Calu3 (cell line): ENCODE measurements at regions not wholly inside any gene's neighbourhood (a gene's known extent, or its start where the extent isn't known, plus 50 kb on each side); places are given as distances from the start of the nearest gene placed in this dataset.

Experiments used
- BruUV-seq: library from RNA; stranded (reverse); fragments of 400-500 nt; replicated peaks from 2 replicates; lab custom pipeline; 2021; lab: Mats Ljungman, UMichigan
- CTCF ChIA-PET: fragments of 300-600 bp; sonication (Branson Sonifier 250); formaldehyde crosslinking; loops from one replicate; lab custom pipeline; 2022; ENCODE audit warnings: antibody characterized with exemption; lab: Charles Lee
- DNase-seq: peaks from one replicate; pipeline ENCODE4 v3.0.0; 2022
- H3K27ac Mint-ChIP-seq: one replicate; pipeline ENCODE4 v1.8.0; 2022; ENCODE audit warnings: mixed read lengths; ENCODE audit not compliant: unreplicated experiment
- H3K27me3 Mint-ChIP-seq: one replicate; pipeline ENCODE4 v1.8.0; 2022; ENCODE audit warnings: mixed read lengths; ENCODE audit not compliant: unreplicated experiment
- H3K36me3 Mint-ChIP-seq: one replicate; pipeline ENCODE4 v1.8.0; 2022; ENCODE audit warnings: mild to moderate bottlenecking, moderate library complexity, mixed read lengths; ENCODE audit not compliant: insufficient read depth, unreplicated experiment
- H3K4me1 Mint-ChIP-seq: one replicate; pipeline ENCODE4 v1.8.0; 2022; ENCODE audit warnings: mild to moderate bottlenecking, low read depth, mixed read lengths; ENCODE audit not compliant: unreplicated experiment
- H3K4me3 Mint-ChIP-seq: one replicate; pipeline ENCODE4 v1.8.0; 2022; ENCODE audit warnings: mild to moderate bottlenecking, low read depth, moderate library complexity, mixed read lengths; ENCODE audit not compliant: unreplicated experiment
- H3K9me3 Mint-ChIP-seq: one replicate; pipeline ENCODE4 v1.8.0; 2022; ENCODE audit warnings: low read depth, mixed read lengths; ENCODE audit not compliant: unreplicated experiment
- intact Hi-C: fragments of 100-400 bp; cut with micrococcal nuclease; formaldehyde crosslinking; loops from one replicate; pipeline ENCODE4 v1.10.0; 2022; ENCODE audit not compliant: unreplicated experiment
- TF ChIP-seq, protein P1 (sequence below): fragments of 200-600 bp; IDR thresholded peaks from one replicate; pipeline ENCODE4 v1.8.0; 2022; ENCODE audit warnings: antibody characterized with exemption; ENCODE audit not compliant: unreplicated experiment

DNA sequence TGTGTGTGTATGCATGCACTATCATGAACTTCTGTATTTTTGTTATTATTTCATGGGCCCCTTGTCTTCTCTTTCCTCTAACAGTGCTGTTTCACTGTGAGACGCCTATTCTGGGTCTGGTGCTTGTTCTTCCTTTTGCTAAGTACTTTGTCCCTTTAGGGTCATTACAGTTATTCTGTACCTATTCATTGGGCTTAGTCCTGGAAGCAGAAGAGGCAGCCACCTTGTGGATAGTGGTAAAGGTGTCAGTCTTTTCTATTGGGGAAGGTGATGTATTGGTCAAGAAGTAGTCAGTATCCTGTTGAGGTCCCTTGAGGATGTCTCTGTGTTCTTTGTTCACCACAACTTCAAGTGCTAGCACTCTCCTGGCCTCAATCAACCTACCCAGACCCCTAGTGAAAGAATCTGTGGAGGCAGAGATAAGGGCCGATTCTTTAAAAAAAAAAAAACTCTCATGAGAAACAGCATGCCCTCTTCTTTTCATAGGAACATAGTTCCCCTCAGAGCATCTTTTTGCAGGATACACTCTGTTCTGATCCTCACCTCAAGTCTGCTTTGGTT is 593.8 kb downstream of the SPRY1 start:
- Mint-ChIP-seq H3K27me3 (no peaks in the 10 kb centered on the region), H3K36me3 (no peaks in the 10 kb centered on the region), H3K27ac (no peak overlapping the region), H3K4me1 (no peaks in the 10 kb centered on the region), H3K9me3 (no peaks in the 10 kb centered on the region), H3K4me3 (no peak overlapping the region)
- BruUV-seq: no TSS peak
- CTCF ChIA-PET: no interaction called here
- intact Hi-C loops: loop anchor here (2.0 kb wide), 1 partner anchor 216 kb away; no protein-coding TSS in a partner anchor
- DNase-seq: no peak
- TF ChIP-seq, protein P1, sequence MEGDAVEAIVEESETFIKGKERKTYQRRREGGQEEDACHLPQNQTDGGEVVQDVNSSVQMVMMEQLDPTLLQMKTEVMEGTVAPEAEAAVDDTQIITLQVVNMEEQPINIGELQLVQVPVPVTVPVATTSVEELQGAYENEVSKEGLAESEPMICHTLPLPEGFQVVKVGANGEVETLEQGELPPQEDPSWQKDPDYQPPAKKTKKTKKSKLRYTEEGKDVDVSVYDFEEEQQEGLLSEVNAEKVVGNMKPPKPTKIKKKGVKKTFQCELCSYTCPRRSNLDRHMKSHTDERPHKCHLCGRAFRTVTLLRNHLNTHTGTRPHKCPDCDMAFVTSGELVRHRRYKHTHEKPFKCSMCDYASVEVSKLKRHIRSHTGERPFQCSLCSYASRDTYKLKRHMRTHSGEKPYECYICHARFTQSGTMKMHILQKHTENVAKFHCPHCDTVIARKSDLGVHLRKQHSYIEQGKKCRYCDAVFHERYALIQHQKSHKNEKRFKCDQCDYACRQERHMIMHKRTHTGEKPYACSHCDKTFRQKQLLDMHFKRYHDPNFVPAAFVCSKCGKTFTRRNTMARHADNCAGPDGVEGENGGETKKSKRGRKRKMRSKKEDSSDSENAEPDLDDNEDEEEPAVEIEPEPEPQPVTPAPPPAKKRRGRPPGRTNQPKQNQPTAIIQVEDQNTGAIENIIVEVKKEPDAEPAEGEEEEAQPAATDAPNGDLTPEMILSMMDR: no peak

DNA sequence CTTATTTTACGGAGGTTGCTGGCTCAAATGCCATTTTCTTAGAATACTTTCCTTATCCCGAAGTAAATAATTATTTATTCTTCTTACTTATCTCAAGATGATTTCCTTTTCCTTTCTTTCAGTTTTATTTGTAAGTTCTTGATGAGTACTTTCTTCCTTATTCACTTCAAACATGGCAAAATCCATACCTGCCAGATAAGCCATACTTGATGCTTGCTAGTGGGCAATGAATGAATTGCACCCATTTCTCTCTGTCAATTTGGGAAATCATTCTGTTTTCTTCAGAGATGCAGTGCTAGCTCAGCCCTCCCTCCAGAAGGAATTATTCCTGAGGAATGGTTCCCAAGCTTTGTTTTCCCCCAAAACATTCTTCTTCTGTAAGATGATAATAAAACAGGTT is 598.3 kb downstream of the SPRY1 start:
- no TSS peak for BruUV-seq
- CTCF ChIA-PET: no interaction called here
- Mint-ChIP-seq H3K27ac (no peak overlapping the region), H3K4me3 (no peak overlapping the region), H3K27me3 (no peaks in the 10 kb centered on the region), H3K9me3 (no peaks in the 10 kb centered on the region), H3K36me3 (no peaks in the 10 kb centered on the region), H3K4me1 (no peaks in the 10 kb centered on the region)
- intact Hi-C loops: no loop called here
- no peak for DNase-seq
- TF ChIP-seq, protein P1: no peak

DNA sequence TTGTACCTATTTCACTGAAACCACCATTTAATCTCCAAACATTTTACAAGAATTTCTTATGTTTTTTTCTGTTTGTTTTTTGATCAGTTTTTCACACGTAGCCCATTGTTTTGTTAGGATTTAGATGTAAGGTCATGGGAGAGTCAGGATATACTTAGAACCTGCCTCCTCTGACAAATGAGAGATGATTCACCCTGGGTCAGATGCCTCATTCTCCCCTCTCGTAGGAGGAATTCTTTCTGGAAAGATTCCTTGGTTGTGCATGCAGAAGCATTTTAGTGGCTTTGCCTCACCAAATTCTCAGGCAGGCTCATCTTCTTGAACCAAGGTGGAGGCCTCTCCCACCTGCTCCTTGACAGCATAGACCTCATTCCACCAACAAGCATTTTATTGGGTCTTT is 599.3 kb downstream of the SPRY1 start:
- intact Hi-C loops: no loop called here
- TF ChIP-seq, protein P1: no peak
- no TSS peak for BruUV-seq
- H3K27me3 Mint-ChIP-seq: no peaks in the 10 kb centered on the region
- H3K9me3 Mint-ChIP-seq: no peaks in the 10 kb centered on the region
- H3K36me3 Mint-ChIP-seq: no peaks in the 10 kb centered on the region
- DNase-seq: no peak
- no peak overlapping the region for H3K27ac Mint-ChIP-seq
- H3K4me1 Mint-ChIP-seq: no peaks in the 10 kb centered on the region
- H3K4me3 Mint-ChIP-seq: no peak overlapping the region
- CTCF ChIA-PET: no interaction called here

DNA sequence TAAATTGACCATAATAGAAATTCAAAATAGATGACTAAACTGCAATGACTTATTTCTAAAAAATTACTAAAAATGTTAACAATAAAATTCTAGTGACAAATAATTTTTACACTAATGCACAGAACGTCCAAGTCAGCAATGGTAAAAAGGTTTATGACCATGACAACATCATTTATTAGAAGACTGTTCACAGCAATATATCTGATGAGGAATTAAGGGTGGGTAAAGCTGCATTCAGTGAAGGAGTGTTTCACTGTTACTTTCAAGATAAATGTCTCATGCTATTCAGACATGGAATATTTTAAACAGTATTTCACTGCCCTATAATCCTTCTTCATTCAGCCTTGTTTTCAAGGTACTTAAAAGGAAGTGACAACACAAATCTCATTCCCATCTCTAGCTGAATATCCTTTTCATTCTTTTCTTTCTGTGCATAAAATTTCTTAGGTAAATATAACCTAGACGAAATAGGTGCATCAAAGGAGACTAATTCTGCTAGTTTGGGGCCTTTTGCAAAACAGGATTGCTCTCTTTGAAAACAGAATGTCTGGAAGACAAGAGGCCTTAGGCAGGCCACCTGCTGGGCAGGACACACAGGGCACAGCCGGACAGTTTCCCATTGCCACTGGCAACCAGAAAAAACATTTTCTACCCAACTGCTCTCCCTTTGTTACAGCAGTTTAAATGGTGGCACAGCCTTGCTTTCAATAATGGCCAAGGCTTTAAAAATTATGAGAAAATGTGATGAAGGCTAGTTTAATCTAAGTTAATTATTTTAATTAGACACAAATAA is 600.3 kb downstream of the SPRY1 start:
- H3K9me3 Mint-ChIP-seq: no peaks in the 10 kb centered on the region
- no peaks in the 10 kb centered on the region for H3K27me3 Mint-ChIP-seq
- no TSS peak for BruUV-seq
- H3K27ac Mint-ChIP-seq: no peak overlapping the region
- TF ChIP-seq, protein P1: no peak
- peak; percentile 8 for DNase-seq
- CTCF ChIA-PET: no interaction called here
- no peak overlapping the region for H3K4me3 Mint-ChIP-seq
- H3K4me1 Mint-ChIP-seq: no peaks in the 10 kb centered on the region
- H3K36me3 Mint-ChIP-seq: no peaks in the 10 kb centered on the region
- intact Hi-C loops: no loop called here
